OCI-LY1 (cell line): ENCODE measurements at regions not wholly inside any gene's neighbourhood (a gene's known extent, or its start where the extent isn't known, plus 50 kb on each side); places are given as distances from the start of the nearest gene placed in this dataset.

Experiments used
- H2AFZ ChIP-seq: fragments of 200-600 bp; sonication (generic), shearing (Covaris generic); 2 replicates; pipeline ENCODE4 v1.6.0; 2014; ENCODE audit warnings: antibody characterized with exemption, mild to moderate bottlenecking, low read length
- H3F3A ChIP-seq: fragments of 200-600 bp; sonication (generic), shearing (Covaris generic); 2 replicates; pipeline ENCODE4 v1.6.0; 2014; ENCODE audit warnings: mild to moderate bottlenecking, antibody characterized with exemption, low read length, moderate library complexity; ENCODE audit not compliant: insufficient read depth
- H3K27ac ChIP-seq: fragments of 200-600 bp; sonication (generic); 2 replicates; pipeline ENCODE4 v1.5.1; 2014; ENCODE audit warnings: low read length, mixed run types, mild to moderate bottlenecking, low read depth; ENCODE audit not compliant: poor library complexity, severe bottlenecking
- H3K27me3 ChIP-seq: fragments of 200-600 bp; sonication (generic); 2 replicates; pipeline ENCODE4 v1.6.0; 2014; ENCODE audit warnings: antibody characterized with exemption, mild to moderate bottlenecking, low read length, moderate library complexity; ENCODE audit not compliant: insufficient read depth
- H3K36me3 ChIP-seq: fragments of 200-600 bp; sonication (generic); 2 replicates; pipeline ENCODE4 v1.6.1; 2014; ENCODE audit warnings: mild to moderate bottlenecking, antibody characterized with exemption, low read length, moderate library complexity, mixed read lengths; ENCODE audit not compliant: insufficient read depth
- H3K4me1 ChIP-seq: fragments of 200-600 bp; sonication (generic); 2 replicates; pipeline ENCODE4 v1.5.1; 2014; ENCODE audit warnings: mild to moderate bottlenecking, low read length, moderate library complexity; ENCODE audit not compliant: insufficient read depth, severe bottlenecking
- H3K4me2 ChIP-seq: fragments of 200-600 bp; sonication (generic), shearing (Covaris generic); 2 replicates; pipeline ENCODE4 v1.6.1; 2014; ENCODE audit warnings: low read length
- H3K4me3 ChIP-seq: fragments of 200-600 bp; sonication (generic); 2 replicates; pipeline ENCODE4 v1.5.1; 2014; ENCODE audit warnings: low read length, low read depth, mild to moderate bottlenecking, mixed read lengths; ENCODE audit not compliant: poor library complexity, severe bottlenecking
- H3K79me2 ChIP-seq: fragments of 200-600 bp; shearing (Covaris generic); 2 replicates; pipeline ENCODE4 v1.6.1; 2016; ENCODE audit warnings: mixed run types, low read length, mixed read lengths; ENCODE audit not compliant: insufficient read depth
- H3K9ac ChIP-seq: fragments of 200-600 bp; sonication (generic), shearing (Covaris generic); 2 replicates; pipeline ENCODE4 v1.6.1; 2014; ENCODE audit warnings: mild to moderate bottlenecking, low read length, mixed read lengths
- H3K9me2 ChIP-seq: fragments of 200-600 bp; sonication (generic), shearing (Covaris generic); 2 replicates; pipeline ENCODE4 v1.6.1; 2014; ENCODE audit warnings: low read depth, mild to moderate bottlenecking, low read length, mixed read lengths
- H3K9me3 ChIP-seq: fragments of 200-600 bp; shearing (Covaris generic); 2 replicates; pipeline ENCODE4 v1.6.1; 2014; ENCODE audit warnings: low read length, mixed read lengths
- H4K20me1 ChIP-seq: fragments of 200-600 bp; sonication (generic), shearing (Covaris generic); 2 replicates; pipeline ENCODE4 v1.6.0; 2016; ENCODE audit warnings: mild to moderate bottlenecking, low read length; ENCODE audit not compliant: insufficient read depth
- CTCF ChIP-seq: fragments of 200-600 bp; sonication (generic), shearing (Covaris generic); IDR thresholded peaks from 2 replicates; pipeline ENCODE4 v1.5.1; 2017; ENCODE audit warnings: mild to moderate bottlenecking, antibody characterized with exemption, low read length, moderate library complexity, mixed read lengths
- EZH2 ChIP-seq: fragments of 200-600 bp; sonication (generic), shearing (Covaris generic); IDR thresholded peaks from 2 replicates; pipeline ENCODE4 v1.8.0; 2017; ENCODE audit warnings: borderline replicate concordance, mixed run types, mild to moderate bottlenecking, antibody characterized with exemption, low read length, moderate library complexity, mixed read lengths

- H3F3A ChIP-seq = no peaks in the 10 kb centered on the region
- H3K36me3 ChIP-seq = no peaks in the 10 kb centered on the region
- H3K9me2 ChIP-seq = no peaks in the 10 kb centered on the region
- H3K4me3 ChIP-seq = no peak overlapping the region
- H3K9me3 ChIP-seq = no peaks in the 10 kb centered on the region
- H3K27ac ChIP-seq = no peak overlapping the region
- no peak overlapping the region for H2AFZ ChIP-seq
- H3K27me3 ChIP-seq = no peaks in the 10 kb centered on the region
- no peak overlapping the region for H3K9ac ChIP-seq
- no peaks in the 10 kb centered on the region for H4K20me1 ChIP-seq
- H3K79me2 ChIP-seq = no peaks in the 10 kb centered on the region
- no peak for TF ChIP-seq CTCF
- TF ChIP-seq EZH2 = no peak
- no peak overlapping the region for H3K4me2 ChIP-seq
- H3K4me1 ChIP-seq = no peaks in the 10 kb centered on the region
Observed at GRCh38 chr1:30305061-30305460, 418.3 kb downstream of the MATN1 start.

- no peaks in the 10 kb centered on the region for H3K79me2 ChIP-seq
- H3K27me3 ChIP-seq = no peaks in the 10 kb centered on the region
- TF ChIP-seq EZH2 (no peak), CTCF (no peak)
- H3K9me3 ChIP-seq = no peaks in the 10 kb centered on the region
- no peak overlapping the region for H3K9ac ChIP-seq
- H3K9me2 ChIP-seq = no peaks in the 10 kb centered on the region
- no peak overlapping the region for H3K27ac ChIP-seq
- H3K4me3 ChIP-seq = no peak overlapping the region
- no peak overlapping the region for H2AFZ ChIP-seq
- no peak overlapping the region for H3K4me2 ChIP-seq
- H3K4me1 ChIP-seq = no peaks in the 10 kb centered on the region
- no peaks in the 10 kb centered on the region for H3K36me3 ChIP-seq
- no peaks in the 10 kb centered on the region for H4K20me1 ChIP-seq
- H3F3A ChIP-seq = no peaks in the 10 kb centered on the region
Observed at GRCh38 chr1:30304080-30304479, 419.3 kb downstream of the MATN1 start.

GRCh38 chr1:30303387-30303786 lies 420.0 kb downstream of the MATN1 start:
- no peak for TF ChIP-seq EZH2
- no peak for TF ChIP-seq CTCF
- no peaks in the 10 kb centered on the region for H3K79me2 ChIP-seq
- H3K4me3 ChIP-seq = no peak overlapping the region
- H3K27ac ChIP-seq = no peak overlapping the region
- no peaks in the 10 kb centered on the region for H3K36me3 ChIP-seq
- no peaks in the 10 kb centered on the region for H4K20me1 ChIP-seq
- no peak overlapping the region for H3K9ac ChIP-seq
- H3K9me3 ChIP-seq = no peaks in the 10 kb centered on the region
- no peaks in the 10 kb centered on the region for H3K9me2 ChIP-seq
- H3K27me3 ChIP-seq = no peaks in the 10 kb centered on the region
- H3K4me2 ChIP-seq = no peak overlapping the region
- no peak overlapping the region for H2AFZ ChIP-seq
- no peaks in the 10 kb centered on the region for H3F3A ChIP-seq
- H3K4me1 ChIP-seq = no peaks in the 10 kb centered on the region
